ENCODE measurements at regions not wholly inside any gene's neighbourhood (a gene's known extent, or its start where the extent isn't known, plus 50 kb on each side); places are given as distances from the start of the nearest gene placed in this dataset.

- ChIA-PET CTCF (no interaction called here), POLR2A (ENCODE audit: low non-redundant PET) (no interaction called here)
- DNase-seq (ENCODE audit: low spot score), result peak; percentile 8
- no peak overlapping the region for H3K27ac ChIP-seq
- no peak for TF ChIP-seq CTCF (conservative IDR thresholded peaks at IDR 0.05; ENCODE audit: low read depth)
Measured at GRCh38 chr18:41899535-41899934, 55.5 kb upstream of the PIK3C3 start.

- no peak overlapping the region for H3K27ac ChIP-seq
- no peak for TF ChIP-seq CTCF (conservative IDR thresholded peaks at IDR 0.05; ENCODE audit: low read depth)
- DNase-seq (ENCODE audit: low spot score), result no peak
- POLR2A ChIA-PET (ENCODE audit: low non-redundant PET), result no interaction called here
- CTCF ChIA-PET, result interaction anchor here (0.7 kb wide), 1 partner anchor 132 kb away, joined by 3 read pairs; no protein-coding TSS in a partner anchor
Measured at GRCh38 chr18:41893432-41893831, 61.6 kb upstream of the PIK3C3 start.

- ChIA-PET CTCF (no interaction called here), POLR2A (ENCODE audit: low non-redundant PET) (no interaction called here)
- TF ChIP-seq CTCF (conservative IDR thresholded peaks at IDR 0.05; ENCODE audit: low read depth), result no peak
- H3K27ac ChIP-seq, result no peak overlapping the region
- no peak for DNase-seq (ENCODE audit: low spot score)
Measured at GRCh38 chr18:41887100-41887499, 67.9 kb upstream of the PIK3C3 start.

GRCh38 chr18:41886126-41886807, 68.8 kb upstream of the PIK3C3 start:
- no peak for DNase-seq (ENCODE audit: low spot score)
- ChIA-PET POLR2A (ENCODE audit: low non-redundant PET) (no interaction called here), CTCF (no interaction called here)
- TF ChIP-seq CTCF (conservative IDR thresholded peaks at IDR 0.05; ENCODE audit: low read depth), result no peak
- no peak overlapping the region for H3K27ac ChIP-seq

- CTCF ChIA-PET, result no interaction called here
- no peak for TF ChIP-seq CTCF (conservative IDR thresholded peaks at IDR 0.05; ENCODE audit: low read depth)
- H3K27ac ChIP-seq, result no peak overlapping the region
- POLR2A ChIA-PET (ENCODE audit: low non-redundant PET), result no interaction called here
- peak; percentile 34 for DNase-seq (ENCODE audit: low spot score)
Measured at GRCh38 chr18:41881285-41881684, 73.7 kb upstream of the PIK3C3 start.

- DNase-seq (ENCODE audit: low spot score), result no peak
- H3K27ac ChIP-seq, result no peak overlapping the region
- CTCF ChIA-PET, result no interaction called here
- POLR2A ChIA-PET (ENCODE audit: low non-redundant PET), result no interaction called here
- no peak for TF ChIP-seq CTCF (conservative IDR thresholded peaks at IDR 0.05; ENCODE audit: low read depth)
Measured at GRCh38 chr18:41879256-41879655, 75.8 kb upstream of the PIK3C3 start.

Measured in RWPE1 (cell line).